GM12872 (cell line): ENCODE measurements at regions not wholly inside any gene's neighbourhood (a gene's known extent, or its start where the extent isn't known, plus 50 kb on each side); places are given as distances from the start of the nearest gene placed in this dataset.

Source experiments
- TF ChIP-seq, protein P1 (sequence below): IDR thresholded peaks from 3 replicates; pipeline ENCODE4 v1.5.1; 2011; ENCODE audit warnings: low read depth, mild to moderate bottlenecking, low read length, moderate library complexity; ENCODE audit not compliant: insufficient read depth

DNA sequence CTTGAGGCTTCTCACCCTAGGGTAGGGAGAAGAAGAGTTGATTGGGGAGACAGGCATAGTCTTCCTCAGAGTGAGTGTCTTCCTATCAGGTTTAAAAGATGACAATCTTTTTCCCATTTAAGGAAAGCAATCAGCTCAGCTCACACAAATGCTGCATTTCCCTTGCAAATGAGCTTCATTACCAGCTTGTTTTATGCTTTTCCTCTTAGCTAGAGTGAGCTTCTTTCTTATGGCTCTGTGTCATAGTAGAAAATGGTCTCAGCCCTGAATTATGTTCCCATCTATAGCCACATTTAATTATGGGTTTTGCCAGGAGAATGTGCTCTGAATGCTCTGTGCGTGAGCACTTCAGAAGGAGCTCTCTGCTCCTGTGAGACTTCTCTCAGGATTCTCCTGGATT is 112.8 kb upstream of the NCK2 start:
- TF ChIP-seq, protein P1, sequence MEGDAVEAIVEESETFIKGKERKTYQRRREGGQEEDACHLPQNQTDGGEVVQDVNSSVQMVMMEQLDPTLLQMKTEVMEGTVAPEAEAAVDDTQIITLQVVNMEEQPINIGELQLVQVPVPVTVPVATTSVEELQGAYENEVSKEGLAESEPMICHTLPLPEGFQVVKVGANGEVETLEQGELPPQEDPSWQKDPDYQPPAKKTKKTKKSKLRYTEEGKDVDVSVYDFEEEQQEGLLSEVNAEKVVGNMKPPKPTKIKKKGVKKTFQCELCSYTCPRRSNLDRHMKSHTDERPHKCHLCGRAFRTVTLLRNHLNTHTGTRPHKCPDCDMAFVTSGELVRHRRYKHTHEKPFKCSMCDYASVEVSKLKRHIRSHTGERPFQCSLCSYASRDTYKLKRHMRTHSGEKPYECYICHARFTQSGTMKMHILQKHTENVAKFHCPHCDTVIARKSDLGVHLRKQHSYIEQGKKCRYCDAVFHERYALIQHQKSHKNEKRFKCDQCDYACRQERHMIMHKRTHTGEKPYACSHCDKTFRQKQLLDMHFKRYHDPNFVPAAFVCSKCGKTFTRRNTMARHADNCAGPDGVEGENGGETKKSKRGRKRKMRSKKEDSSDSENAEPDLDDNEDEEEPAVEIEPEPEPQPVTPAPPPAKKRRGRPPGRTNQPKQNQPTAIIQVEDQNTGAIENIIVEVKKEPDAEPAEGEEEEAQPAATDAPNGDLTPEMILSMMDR, result no peak

DNA sequence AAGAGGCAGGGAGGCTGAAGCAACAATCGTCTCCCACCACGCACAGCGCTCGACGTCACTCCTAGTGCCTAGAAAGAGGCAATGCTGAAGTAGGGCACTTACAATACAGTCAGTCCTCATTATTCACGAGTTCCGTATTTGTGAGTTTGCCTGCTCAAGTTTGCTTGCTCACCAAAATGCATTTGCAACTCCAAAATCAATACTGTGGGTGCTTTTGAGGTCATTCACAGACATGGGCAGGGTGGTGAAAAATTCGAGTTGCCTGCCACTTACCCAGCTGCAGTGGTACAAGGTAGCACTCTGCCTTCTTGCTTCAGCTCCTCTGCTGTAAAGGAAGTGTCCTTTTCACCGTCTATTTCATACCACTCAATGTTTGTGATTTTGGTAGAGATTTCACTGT is 113.7 kb upstream of the NCK2 start:
- TF ChIP-seq, protein P1, result no peak

DNA sequence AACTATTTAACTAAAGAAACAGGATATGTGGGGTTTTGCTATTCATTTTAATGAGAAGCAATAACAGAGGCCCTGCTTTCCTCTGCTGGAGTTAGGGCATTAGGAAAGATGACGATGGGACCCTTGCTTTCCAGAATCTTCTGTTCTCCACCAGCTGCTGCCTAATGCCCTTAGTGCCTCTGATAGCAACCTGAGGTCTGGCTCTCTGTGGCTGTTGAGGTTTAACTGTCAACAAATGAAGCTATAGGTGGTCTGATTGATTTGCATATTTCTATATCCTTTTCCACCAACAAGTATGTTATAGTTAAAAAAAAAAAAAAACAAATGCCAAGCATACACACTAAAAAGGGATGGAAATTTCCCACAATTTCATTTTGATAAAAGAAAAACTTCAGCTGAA is 115.1 kb upstream of the NCK2 start:
- TF ChIP-seq, protein P1, result no peak

DNA sequence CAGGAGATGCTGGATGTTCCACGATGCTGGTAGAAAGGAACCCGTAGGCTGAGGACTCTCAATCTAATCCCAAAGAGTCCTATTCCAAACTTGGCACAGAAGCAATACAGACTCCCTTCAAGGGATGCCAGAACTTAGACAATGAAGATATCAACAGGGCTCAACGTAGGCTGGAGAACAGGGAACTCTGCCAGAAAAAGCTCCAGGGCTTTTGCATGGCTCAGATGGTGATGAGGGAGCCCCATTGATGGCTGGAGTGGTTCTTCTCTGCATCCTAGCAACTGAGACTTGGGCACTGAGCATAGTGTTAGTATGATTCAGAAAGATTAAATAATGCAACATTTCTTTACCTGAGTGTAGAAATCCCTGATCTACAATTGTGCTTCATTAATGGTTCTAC is 117.2 kb upstream of the NCK2 start:
- TF ChIP-seq, protein P1, result no peak

DNA sequence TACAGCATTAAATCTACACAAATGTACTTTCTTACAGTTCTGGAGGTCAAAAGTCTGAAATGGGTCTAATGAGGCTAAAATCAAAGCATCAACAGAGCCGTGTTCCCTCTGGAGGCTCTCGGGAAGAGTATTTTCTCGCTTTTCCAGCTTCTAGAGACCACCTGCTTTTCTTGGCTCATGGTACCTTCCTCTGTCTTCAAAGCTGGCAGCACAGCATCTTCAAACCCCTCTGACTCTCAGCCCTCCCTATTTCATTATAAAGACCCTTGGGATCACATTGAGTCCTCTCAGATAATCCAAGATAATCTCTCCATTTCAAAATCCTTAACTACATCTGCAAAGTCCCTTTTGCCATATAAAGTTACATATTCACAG is 117.8 kb upstream of the NCK2 start:
- TF ChIP-seq, protein P1, result no peak

DNA sequence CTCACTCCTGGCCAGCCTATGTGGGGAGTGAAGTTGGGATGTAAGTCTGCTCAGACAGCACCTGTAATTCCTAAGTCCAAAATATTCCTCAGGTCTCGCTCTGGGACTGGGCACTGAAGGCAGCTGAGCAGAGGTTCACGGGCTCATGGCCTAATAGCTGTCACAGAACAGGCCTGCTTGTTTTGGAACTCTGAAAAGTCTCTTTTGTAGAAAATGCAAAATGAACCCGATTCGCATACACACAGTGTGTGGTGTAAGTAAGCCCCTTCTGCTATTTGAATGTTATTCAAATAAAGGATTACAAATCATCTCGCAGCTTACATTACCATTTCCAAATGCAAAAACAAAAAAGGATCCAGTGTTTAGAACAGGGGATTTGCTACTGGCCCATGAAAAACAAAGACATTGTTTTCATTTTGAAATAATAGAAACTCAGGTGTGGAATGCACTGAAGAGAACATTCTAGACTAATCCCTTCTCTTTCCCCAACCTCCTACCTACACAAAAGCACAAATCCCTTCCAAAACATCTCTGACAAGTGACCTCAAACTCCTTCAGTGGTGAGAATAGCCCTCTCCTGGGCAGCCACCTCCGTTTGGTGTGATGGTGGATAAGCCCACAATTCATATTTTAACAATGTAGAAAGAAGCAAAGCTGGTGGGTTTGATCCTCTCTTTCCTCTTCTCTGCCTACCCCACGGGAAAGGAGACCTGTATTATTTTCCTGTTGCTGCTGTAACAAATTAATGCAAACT is 118.3 kb upstream of the NCK2 start:
- TF ChIP-seq, protein P1, result no peak

DNA sequence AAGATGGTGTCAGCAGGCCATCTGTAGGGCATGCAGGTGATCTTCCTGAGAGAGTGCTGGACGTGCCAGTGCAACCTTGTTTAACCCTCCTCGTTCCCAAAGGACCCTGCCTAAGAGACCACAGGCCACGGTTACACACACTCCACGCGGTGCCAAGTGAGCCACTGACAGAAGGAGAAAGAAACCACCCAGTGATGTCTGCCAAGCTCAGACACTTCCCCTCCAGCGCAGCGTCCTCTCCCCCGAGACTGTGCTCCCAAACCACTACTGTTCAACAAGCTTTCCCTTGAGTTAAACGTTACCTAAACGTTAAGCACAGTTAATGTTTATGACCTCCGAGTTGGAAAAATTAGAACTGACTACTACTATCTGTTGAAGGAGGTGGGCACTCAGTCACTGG is 119.1 kb upstream of the NCK2 start:
- TF ChIP-seq, protein P1, result no peak
